ENCODE measurements at regions not wholly inside any gene's neighbourhood (a gene's known extent, or its start where the extent isn't known, plus 50 kb on each side); places are given as distances from the start of the nearest gene placed in this dataset.
"Not testable (repeated sequence)": the region's sequence is repeated elsewhere in the genome, so short reads cannot be mapped to it uniquely, and the experiment has no call there.

GRCh38 chr12:78290606-78291345 is 460.1 kb downstream of the NAV3 start:
- no peak for DNase-seq (ENCODE audit: low read depth)
- TF ChIP-seq, protein P1, sequence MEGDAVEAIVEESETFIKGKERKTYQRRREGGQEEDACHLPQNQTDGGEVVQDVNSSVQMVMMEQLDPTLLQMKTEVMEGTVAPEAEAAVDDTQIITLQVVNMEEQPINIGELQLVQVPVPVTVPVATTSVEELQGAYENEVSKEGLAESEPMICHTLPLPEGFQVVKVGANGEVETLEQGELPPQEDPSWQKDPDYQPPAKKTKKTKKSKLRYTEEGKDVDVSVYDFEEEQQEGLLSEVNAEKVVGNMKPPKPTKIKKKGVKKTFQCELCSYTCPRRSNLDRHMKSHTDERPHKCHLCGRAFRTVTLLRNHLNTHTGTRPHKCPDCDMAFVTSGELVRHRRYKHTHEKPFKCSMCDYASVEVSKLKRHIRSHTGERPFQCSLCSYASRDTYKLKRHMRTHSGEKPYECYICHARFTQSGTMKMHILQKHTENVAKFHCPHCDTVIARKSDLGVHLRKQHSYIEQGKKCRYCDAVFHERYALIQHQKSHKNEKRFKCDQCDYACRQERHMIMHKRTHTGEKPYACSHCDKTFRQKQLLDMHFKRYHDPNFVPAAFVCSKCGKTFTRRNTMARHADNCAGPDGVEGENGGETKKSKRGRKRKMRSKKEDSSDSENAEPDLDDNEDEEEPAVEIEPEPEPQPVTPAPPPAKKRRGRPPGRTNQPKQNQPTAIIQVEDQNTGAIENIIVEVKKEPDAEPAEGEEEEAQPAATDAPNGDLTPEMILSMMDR (IDR thresholded peaks at IDR 0.05; ENCODE audit: low read depth, low read length, missing control alignments), result no peak
- no peak overlapping the region for H3K4me3 ChIP-seq (ENCODE audit: low read depth, low read length)

DNA sequence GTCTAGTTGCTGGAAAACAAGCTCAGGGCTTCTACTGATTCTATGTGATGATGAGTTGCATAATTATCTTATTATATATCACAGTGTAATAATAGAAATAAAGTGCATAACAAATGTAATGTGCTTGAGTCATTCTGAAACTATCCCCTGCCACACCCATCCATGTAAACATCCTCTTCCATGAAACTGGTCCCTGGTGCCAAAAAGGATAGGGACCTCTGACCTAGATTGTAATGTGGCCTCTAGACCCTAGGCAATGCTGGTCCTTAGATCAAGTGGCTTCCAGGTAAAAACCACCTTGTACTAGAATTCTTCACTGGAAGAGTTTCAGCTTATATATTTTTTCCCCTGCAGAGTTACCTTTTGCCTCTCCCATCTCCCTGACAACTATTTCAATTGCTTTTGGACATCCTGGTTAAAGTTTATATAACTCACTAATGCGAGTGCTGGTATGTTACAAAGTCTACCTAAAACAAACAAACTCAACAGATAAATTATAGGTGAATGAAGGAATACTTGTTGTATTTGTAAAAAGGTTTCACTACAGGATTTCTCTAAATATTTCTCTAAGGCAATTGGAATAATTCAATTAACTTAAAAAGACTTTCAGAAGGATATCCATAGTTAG is 462.5 kb downstream of the NAV3 start:
- no peak for DNase-seq (ENCODE audit: low read depth)
- no peak overlapping the region for H3K4me3 ChIP-seq (ENCODE audit: low read depth, low read length)
- TF ChIP-seq, protein P1 (IDR thresholded peaks at IDR 0.05; ENCODE audit: low read depth, low read length, missing control alignments), result no peak

GRCh38 chr12:78301282-78301681 is 470.6 kb downstream of the NAV3 start:
- not testable (repeated sequence) for DNase-seq (ENCODE audit: low read depth); H3K4me3 ChIP-seq (ENCODE audit: low read depth, low read length)

DNA sequence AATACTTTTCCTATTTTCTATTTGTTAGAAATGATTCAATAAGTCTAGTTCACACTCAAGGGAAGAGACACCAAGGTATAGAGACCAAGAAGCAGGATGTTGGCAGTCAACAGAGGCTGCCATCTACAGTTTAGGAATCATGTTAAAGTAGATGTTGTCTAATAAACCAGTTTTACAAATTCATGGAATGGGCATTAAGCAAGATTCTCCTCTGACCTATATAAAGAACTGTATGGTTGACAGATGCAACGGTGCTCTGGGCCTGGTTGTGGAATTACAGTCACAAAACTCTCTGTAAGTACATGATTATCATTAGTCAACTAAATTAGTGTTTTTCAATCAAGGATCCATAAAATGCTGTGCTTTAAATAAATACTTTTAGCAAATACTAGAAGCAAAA is 475.1 kb downstream of the NAV3 start:
- H3K4me3 ChIP-seq (ENCODE audit: low read depth, low read length), result no peak overlapping the region
- DNase-seq (ENCODE audit: low read depth), result no peak
- TF ChIP-seq, protein P1 (IDR thresholded peaks at IDR 0.05; ENCODE audit: low read depth, low read length, missing control alignments), result no peak

DNA sequence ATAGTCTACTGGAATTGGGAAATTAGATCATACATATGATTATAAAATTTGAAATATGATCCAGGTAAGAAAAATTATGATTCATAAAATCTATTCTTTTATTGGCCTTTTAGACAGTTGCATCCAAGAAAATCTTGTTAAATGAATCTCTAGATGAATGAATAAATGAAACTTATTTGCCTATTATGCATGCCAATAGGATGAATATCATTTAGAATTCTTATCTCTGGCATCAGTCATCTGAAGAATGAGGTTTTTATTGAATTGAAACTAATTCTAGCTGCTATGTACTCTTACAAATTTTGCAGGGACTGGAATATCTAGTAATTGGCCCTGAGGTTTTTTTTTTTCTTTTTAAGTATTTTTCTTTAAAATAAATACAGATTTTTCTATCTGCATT is 475.5 kb downstream of the NAV3 start:
- TF ChIP-seq, protein P1 (IDR thresholded peaks at IDR 0.05; ENCODE audit: low read depth, low read length, missing control alignments), result no peak
- H3K4me3 ChIP-seq (ENCODE audit: low read depth, low read length), result no peak overlapping the region
- no peak for DNase-seq (ENCODE audit: low read depth)

GRCh38 chr12:78308701-78309100 is 478.0 kb downstream of the NAV3 start:
- H3K4me3 ChIP-seq (ENCODE audit: low read depth, low read length), result no peak overlapping the region
- no peak for DNase-seq (ENCODE audit: low read depth)
- TF ChIP-seq, protein P1 (IDR thresholded peaks at IDR 0.05; ENCODE audit: low read depth, low read length, missing control alignments), result no peak

GRCh38 chr12:78315028-78315427 is 484.3 kb downstream of the NAV3 start:
- no peak for DNase-seq (ENCODE audit: low read depth)
- TF ChIP-seq, protein P1 (IDR thresholded peaks at IDR 0.05; ENCODE audit: low read depth, low read length, missing control alignments), result no peak
- H3K4me3 ChIP-seq (ENCODE audit: low read depth, low read length), result no peak overlapping the region
